Amniotic stem cell (primary cell): ENCODE measurements at regions not wholly inside any gene's neighbourhood (a gene's known extent, or its start where the extent isn't known, plus 50 kb on each side); places are given as distances from the start of the nearest gene placed in this dataset.
"Not testable (repeated sequence)": the region's sequence is repeated elsewhere in the genome, so short reads cannot be mapped to it uniquely, and the experiment has no call there.

ENCODE experiments used
- DNase-seq: peaks from one replicate; lab custom pipeline; 2025; lab: John Stamatoyannopoulos, UW

- no peak for DNase-seq
Observed at GRCh38 chr3:94331831-94332230, 269.0 kb downstream of the NSUN3 start.

- DNase-seq = no peak
Observed at GRCh38 chr3:94336046-94336753, 273.3 kb downstream of the NSUN3 start.

DNA sequence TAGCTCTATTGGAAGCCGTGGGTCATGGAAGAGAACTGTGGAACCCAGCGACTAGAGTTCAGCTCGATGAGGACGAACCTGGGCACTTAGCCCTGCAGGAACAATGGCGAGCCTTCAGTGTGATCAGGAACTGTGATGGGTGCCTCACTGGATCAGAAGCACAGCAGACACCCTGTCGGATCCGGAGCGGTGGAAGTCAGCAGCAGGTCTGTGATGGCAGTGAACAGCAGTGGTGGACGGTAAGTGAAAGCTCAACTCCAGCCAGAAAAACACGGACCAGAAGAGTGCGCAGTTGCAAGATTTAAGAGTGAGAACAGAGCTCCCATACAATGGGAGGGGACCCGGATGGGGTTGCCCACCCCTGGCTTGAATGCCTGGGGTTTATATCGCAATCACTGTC is 282.2 kb downstream of the NSUN3 start:
- DNase-seq = no peak

GRCh38 chr3:94349310-94349878 is 286.5 kb downstream of the NSUN3 start:
- DNase-seq = no peak

DNA sequence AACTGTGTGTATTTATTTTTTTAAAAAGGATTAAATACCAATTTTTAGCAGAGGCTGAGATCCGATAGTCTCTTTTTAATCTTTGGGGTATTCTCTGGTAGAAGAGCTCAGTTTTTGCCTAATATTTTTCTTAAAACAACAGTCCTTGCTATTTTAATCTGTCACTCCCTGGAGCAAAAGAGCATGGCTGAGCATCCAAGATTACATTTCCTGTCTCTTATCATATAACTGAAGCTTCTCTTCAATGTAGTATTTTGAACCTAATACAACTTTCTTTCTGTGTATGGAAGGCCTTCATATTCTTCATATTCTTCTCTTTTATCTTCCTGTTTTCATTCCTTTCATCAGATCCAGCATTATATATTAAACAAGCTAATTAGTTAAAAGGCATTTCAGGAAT is 293.7 kb downstream of the NSUN3 start:
- DNase-seq = no peak

DNA sequence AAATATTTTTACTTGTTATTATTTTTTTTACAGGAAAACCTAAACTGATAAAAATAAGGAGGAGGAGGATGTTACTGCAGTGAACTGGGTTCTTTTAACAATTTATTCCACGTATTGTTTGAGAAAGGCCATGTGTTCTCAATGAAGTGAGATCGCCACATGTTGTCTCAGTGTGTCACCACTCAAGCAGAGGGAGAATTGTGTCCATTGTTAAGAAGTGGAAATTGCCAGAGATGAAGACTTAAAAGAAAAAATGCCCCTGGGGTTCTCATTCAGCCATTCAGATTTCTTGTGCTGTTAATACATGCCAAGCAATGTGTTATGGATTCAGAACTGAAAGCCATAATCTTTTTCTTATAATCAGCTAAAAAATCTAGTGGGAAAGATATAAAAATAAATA is 297.1 kb downstream of the NSUN3 start:
- no peak for DNase-seq

GRCh38 chr3:94360987-94361386 is 298.1 kb downstream of the NSUN3 start:
- no peak for DNase-seq

DNA sequence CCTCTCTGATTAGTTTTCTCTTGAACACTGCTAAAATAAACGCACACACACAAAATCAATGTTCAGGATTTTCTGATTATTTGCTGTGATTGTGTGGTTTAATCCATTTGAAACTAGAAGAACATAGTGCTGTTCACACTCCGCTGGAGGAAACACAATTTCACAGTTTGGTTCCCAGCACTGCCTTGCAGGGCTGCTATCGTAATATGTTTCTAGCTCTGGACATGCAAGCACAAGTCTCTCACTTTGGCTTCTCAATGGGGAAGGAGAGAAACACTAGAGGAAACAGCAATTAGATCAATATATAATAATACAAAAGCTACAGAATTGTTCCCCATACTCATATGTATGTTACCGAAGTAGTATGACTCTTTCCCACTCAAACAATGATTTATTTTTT is 299.5 kb downstream of the NSUN3 start:
- no peak for DNase-seq

DNA sequence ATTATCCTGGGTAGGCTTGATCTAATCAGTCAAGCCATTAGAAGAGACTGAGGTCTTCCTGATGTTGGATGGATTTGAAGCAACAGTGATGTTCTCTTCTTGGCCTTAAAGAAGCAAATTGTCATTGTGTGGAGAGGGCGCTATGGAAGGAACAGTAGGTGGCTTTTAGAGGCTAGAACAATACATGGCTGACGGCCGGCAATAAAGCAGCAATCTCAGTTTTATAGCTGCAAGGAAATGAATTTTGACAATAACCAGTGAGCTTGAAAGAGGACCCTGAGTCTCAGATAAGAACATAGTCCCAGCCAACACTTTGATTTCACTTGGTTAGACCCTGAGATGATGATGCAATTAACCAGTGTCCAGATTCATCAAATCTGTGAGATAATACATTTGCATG is 302.1 kb downstream of the NSUN3 start:
- DNase-seq = no peak

- no peak for DNase-seq
Observed at GRCh38 chr3:94372026-94372425, 309.2 kb downstream of the NSUN3 start.

DNA sequence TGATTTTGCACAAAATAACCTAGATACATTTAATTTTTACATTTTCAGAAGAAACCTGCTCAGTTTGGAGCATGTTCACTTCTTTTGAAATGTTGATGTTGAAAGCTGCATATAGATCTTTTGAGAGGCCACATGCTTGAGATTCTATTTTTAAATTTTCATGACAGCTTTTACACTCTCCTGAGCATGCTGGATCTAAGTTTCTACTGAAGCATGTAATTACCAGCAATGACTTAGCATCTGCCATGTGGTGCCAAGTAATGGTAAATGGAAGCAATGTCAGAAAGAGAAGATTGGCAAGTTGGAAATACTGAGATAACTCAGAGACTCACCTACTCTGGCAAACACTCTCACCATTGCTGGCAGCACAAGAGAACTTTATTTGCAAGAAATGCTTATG is 310.6 kb downstream of the NSUN3 start:
- DNase-seq = no peak

- DNase-seq = no peak
Observed at GRCh38 chr3:94374439-94375161, 311.7 kb downstream of the NSUN3 start.

- not testable (repeated sequence) for DNase-seq
Observed at GRCh38 chr3:94377123-94377696, 314.3 kb downstream of the NSUN3 start.

DNA sequence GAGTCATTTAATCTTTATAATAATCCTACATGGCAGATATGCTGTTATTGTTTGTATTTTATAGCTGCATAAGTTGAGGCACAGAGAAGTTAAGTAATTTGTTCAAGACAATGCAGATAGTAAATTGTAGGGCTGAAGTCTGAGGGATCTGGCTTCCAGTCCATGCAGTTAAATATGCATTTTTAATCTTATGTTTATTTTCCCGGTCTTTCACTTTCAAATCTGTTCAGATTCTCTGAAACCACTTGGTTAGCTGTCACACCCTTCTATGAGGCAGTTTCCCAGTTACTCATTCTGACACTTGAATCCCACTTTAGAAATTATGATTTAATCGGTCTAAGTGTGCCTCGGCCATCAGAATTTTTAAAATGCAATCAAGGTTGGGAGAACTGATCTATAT is 315.0 kb downstream of the NSUN3 start:
- not testable (repeated sequence) for DNase-seq

- DNase-seq = no peak
Observed at GRCh38 chr3:94378322-94378721, 315.5 kb downstream of the NSUN3 start.

- no peak for DNase-seq
Observed at GRCh38 chr3:94379264-94379663, 316.4 kb downstream of the NSUN3 start.

DNA sequence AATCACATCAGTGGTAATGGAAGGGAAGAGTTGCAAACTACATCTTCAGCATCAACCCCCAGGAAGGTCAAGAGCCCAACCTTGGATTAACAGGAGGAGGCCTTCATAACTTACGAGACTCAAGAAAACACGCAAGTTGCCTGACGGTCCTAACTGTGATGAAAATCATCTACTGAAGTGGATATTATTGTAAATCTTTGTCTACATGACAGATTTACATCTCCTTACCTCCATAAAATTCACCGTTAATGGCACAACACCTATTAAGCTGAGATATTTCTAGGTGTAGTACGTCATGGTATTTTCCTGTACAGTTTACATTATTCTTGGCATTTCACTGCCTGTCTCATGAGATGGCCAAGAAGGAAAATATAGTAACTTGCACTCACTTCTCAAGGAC is 332.0 kb downstream of the NSUN3 start:
- DNase-seq = no peak

GRCh38 chr3:94395851-94396250 is 333.0 kb downstream of the NSUN3 start:
- no peak for DNase-seq

- DNase-seq = no peak
Observed at GRCh38 chr3:94398036-94398435, 335.2 kb downstream of the NSUN3 start.

DNA sequence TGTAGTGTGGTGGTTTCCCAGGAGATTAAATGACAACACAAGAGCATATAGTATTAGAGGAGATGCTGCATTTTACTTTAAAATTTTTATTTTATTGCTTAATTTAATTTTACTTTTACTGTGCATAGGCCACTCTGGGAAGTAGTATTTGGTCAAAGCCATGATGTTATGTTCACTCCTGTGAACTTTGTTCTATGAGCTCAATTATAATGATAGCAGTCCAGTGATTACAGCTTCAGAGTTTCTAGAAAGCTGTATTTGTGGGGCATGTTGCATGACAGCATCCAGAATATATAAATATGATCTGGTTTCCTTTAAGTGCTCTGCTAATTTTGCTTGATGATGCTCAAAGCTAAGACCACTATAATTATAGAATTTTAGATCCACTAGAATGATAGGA is 338.6 kb downstream of the NSUN3 start:
- no peak for DNase-seq

DNA sequence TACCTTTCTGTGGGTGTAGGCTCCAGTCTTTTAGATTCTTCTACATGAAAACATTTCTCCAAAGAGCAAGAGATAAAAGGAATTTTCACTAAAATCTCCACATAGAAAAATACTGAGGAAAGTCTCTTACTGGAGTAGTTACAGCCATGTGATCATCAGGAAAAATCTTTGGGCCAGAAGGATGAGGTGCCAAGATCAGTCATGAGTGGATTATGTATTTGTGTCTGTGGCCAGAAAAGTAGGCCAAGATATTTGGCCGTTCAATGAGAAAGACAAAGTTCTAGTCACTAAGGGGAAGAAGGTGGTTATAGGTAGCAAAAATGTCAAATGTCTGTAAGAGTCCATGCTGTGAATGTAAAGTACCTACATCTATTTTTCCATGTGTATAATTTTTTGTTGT is 339.3 kb downstream of the NSUN3 start:
- DNase-seq = no peak

GRCh38 chr3:94405258-94406035 is 342.6 kb downstream of the NSUN3 start:
- DNase-seq = no peak
